ENCODE measurements at regions not wholly inside any gene's neighbourhood (a gene's known extent, or its start where the extent isn't known, plus 50 kb on each side); places are given as distances from the start of the nearest gene placed in this dataset.

GRCh38 chr4:16329125-16329796, 103.0 kb upstream of the TAPT1 start:
- no peak overlapping the region for H3K4me2 ChIP-seq (ENCODE audit: control insufficient read depth, extremely low read depth, insufficient read depth, low read depth, low read length)
- FAIRE-seq: no peak
- dilution Hi-C loops (cut with MboI; ENCODE audit: extremely low pct_ligation_motif_present, low sequenced_read_pairs): no loop called here
- no peaks in the 10 kb centered on the region for H3K4me1 ChIP-seq (ENCODE audit: control insufficient read depth, extremely low read depth, insufficient read depth, low read length)
- TF ChIP-seq EZH2 (IDR thresholded peaks at IDR 0.05; ENCODE audit: low read length) (no peak), CTCF (optimal IDR thresholded peaks at IDR 0.05 in 1 of 3, IDR thresholded peaks at IDR 0.05 in 1 of 3, conservative IDR thresholded peaks at IDR 0.05 in 1 of 3; ENCODE audit: extremely low read depth in 1 of 3, insufficient read depth in 2 of 3, low read length in 3 of 3) (no peak)
- H3K9ac ChIP-seq (ENCODE audit: control insufficient read depth, extremely low read depth, insufficient read depth, low read length): no peak overlapping the region
- no peaks in the 10 kb centered on the region for H4K20me1 ChIP-seq (ENCODE audit: control insufficient read depth, extremely low read depth, insufficient read depth, low read length)
- H3K27me3 ChIP-seq (ENCODE audit: control insufficient read depth, extremely low read depth, insufficient read depth, low read length): peaks cover 20% of the 10 kb centered on the region
- no peaks in the 10 kb centered on the region for H3K79me2 ChIP-seq (ENCODE audit: control insufficient read depth, insufficient read depth, low read length)
- no peak overlapping the region for H3K27ac ChIP-seq (ENCODE audit: control insufficient read depth, insufficient read depth, low read length)
- no peak overlapping the region for H3K4me3 ChIP-seq (ENCODE audit: control insufficient read depth in 2 of 3, extremely low read depth in 1 of 3, insufficient read depth in 2 of 3, low read depth in 1 of 3, low read length in 3 of 3)
- H3K36me3 ChIP-seq (ENCODE audit: control insufficient read depth in 2 of 2, extremely low read depth in 1 of 2, insufficient read depth in 2 of 2, low read length in 2 of 2): no peaks in the 10 kb centered on the region
- no peaks in the 10 kb centered on the region for H3K9me3 ChIP-seq (ENCODE audit: control insufficient read depth, low read depth, low read length)
- DNase-seq (ENCODE audit: low read depth, low spot score): no peak
- H2AFZ ChIP-seq (ENCODE audit: control insufficient read depth, low read length): no peak overlapping the region
- no peaks in the 10 kb centered on the region for H3K9me1 ChIP-seq (ENCODE audit: control insufficient read depth, extremely low read depth, insufficient read depth, low read length)

GRCh38 chr4:16322183-16322582, 95.9 kb upstream of the TAPT1 start:
- no peaks in the 10 kb centered on the region for H3K79me2 ChIP-seq (ENCODE audit: control insufficient read depth, insufficient read depth, low read length)
- no peaks in the 10 kb centered on the region for H3K9me3 ChIP-seq (ENCODE audit: control insufficient read depth, low read depth, low read length)
- H3K4me2 ChIP-seq (ENCODE audit: control insufficient read depth, extremely low read depth, insufficient read depth, low read depth, low read length): no peak overlapping the region
- H3K27ac ChIP-seq (ENCODE audit: control insufficient read depth, insufficient read depth, low read length): no peak overlapping the region
- H3K27me3 ChIP-seq (ENCODE audit: control insufficient read depth, extremely low read depth, insufficient read depth, low read length): no peaks in the 10 kb centered on the region
- no peak overlapping the region for H3K9ac ChIP-seq (ENCODE audit: control insufficient read depth, extremely low read depth, insufficient read depth, low read length)
- no peaks in the 10 kb centered on the region for H4K20me1 ChIP-seq (ENCODE audit: control insufficient read depth, extremely low read depth, insufficient read depth, low read length)
- no peak for DNase-seq (ENCODE audit: low read depth, low spot score)
- H3K9me1 ChIP-seq (ENCODE audit: control insufficient read depth, extremely low read depth, insufficient read depth, low read length): no peaks in the 10 kb centered on the region
- no peaks in the 10 kb centered on the region for H3K4me1 ChIP-seq (ENCODE audit: control insufficient read depth, extremely low read depth, insufficient read depth, low read length)
- H3K4me3 ChIP-seq (ENCODE audit: control insufficient read depth in 2 of 3, extremely low read depth in 1 of 3, insufficient read depth in 2 of 3, low read depth in 1 of 3, low read length in 3 of 3): no peak overlapping the region
- TF ChIP-seq CTCF (optimal IDR thresholded peaks at IDR 0.05 in 1 of 3, IDR thresholded peaks at IDR 0.05 in 1 of 3, conservative IDR thresholded peaks at IDR 0.05 in 1 of 3; ENCODE audit: extremely low read depth in 1 of 3, insufficient read depth in 2 of 3, low read length in 3 of 3) (no peak), EZH2 (IDR thresholded peaks at IDR 0.05; ENCODE audit: low read length) (no peak)
- no peak for FAIRE-seq
- no peaks in the 10 kb centered on the region for H3K36me3 ChIP-seq (ENCODE audit: control insufficient read depth in 2 of 2, extremely low read depth in 1 of 2, insufficient read depth in 2 of 2, low read length in 2 of 2)
- H2AFZ ChIP-seq (ENCODE audit: control insufficient read depth, low read length): no peak overlapping the region
- dilution Hi-C loops (cut with MboI; ENCODE audit: extremely low pct_ligation_motif_present, low sequenced_read_pairs): no loop called here
